ENCODE measurements at regions not wholly inside any gene's neighbourhood (a gene's known extent, or its start where the extent isn't known, plus 50 kb on each side); places are given as distances from the start of the nearest gene placed in this dataset.
"Not testable (repeated sequence)": the region's sequence is repeated elsewhere in the genome, so short reads cannot be mapped to it uniquely, and the experiment has no call there.

DNA sequence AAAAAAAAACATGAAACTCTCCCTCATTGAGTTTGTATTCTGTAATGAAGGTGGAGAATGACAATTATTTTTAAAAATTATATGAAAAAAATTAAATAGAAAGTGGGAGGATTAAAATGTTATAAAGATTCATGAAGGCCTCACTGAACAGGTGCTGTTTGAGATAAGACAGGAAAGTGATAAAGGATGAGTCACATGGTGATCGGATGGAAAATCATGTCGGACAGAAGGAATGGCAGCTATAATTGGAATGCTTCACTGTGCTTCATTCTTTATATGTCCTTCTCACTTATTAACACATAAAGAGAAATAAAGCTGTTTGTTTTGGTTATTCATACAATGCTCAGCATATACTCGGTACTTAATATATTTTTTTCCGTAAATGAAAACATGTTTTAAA is 464.5 kb upstream of the RGMB start:
- Histone ChIP-seq H3K4me3 (ENCODE audit: low read length in 2 of 2) (no peak overlapping the region), H3K27me3 (ENCODE audit: control insufficient read depth in 1 of 2, insufficient read depth in 2 of 2, low read length in 1 of 2) (peaks cover 0 to 2% of the 10 kb centered on the region in 2 donors), H3K9me3 (ENCODE audit: control insufficient read depth, low read length) (peaks cover 1% of the 10 kb centered on the region), H3K27ac (ENCODE audit: low read depth in 1 of 2, low read length in 2 of 2) (no peak overlapping the region), H3K4me1 (ENCODE audit: control insufficient read depth in 1 of 2, insufficient read depth in 2 of 2, low read length in 2 of 2) (no peaks in the 10 kb centered on the region), H3K36me3 (ENCODE audit: control insufficient read depth in 1 of 2, insufficient read depth in 2 of 2, low read length in 1 of 2) (no peaks in the 10 kb centered on the region)
- DNase-seq (no peak), ATAC-seq (ENCODE audit: low FRiP score) (no peak)
- intact Hi-C loops (cut with DNase I) = no loop called here
- WGBS, 2 donors = 75 to 82% methylated on average over 4 of the region's 4 CpGs

DNA sequence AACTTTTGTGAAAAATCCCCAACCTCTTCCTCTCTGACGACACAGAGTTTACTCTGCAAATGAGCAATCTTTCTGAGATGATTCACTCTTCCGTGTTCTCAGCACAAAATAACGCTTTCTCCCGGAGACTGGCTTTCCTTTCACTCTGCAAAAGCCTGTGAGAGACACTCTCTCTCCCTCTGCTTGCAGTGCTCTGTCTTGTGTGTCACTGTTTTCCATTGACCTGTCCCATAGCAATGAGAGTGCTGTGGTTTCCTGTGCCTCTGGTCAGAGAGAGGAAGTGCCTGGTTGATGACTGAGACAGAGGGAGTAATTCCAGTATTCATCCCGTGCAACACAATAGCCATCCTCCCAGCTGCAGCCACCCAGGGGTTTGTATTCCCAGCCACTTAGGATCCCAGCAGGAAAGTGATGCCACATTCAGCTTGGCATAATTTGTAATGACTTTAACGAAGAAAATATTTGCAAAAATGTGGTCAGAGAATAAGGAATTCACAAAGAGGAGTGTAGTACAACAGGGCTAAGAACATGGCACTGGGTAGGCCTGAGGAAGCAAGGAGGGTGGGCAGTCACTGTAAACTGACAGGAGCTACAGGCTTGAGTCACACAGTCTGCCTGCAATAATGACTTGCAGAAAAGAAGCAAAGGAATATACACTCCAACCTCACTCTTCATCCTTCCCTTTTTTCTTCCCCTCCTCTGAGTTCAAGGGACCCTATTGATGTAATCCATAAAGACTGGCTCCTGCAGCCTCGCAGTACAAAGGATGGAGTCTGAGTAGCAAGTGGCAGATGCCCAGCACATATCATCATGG is 463.5 kb upstream of the RGMB start:
- peak; percentile 43 for ATAC-seq (ENCODE audit: low FRiP score)
- H3K27ac ChIP-seq (ENCODE audit: low read depth in 1 of 2, low read length in 2 of 2) = no peak overlapping the region
- no peak overlapping the region for H3K4me3 ChIP-seq (ENCODE audit: low read length in 2 of 2)

DNA sequence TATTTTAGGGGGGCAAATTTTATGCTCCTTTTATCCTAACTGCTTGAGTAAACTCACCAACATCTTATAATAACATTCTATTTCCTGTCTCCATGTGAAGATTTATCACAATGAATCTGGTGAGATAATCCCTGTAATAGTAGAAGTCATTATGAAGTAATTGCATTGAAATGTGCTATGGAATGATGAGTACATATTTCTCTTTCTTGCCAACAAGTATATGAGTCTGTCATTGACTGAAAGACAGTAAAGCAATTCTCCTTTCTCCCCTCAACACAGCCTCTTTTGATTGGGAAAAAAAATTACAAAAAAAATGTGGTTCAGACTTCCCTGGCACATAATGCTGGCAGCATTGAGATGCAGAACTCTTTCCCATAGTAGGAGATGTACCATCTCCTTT is 459.2 kb upstream of the RGMB start:
- Histone ChIP-seq H3K36me3 (ENCODE audit: control insufficient read depth in 1 of 2, insufficient read depth in 2 of 2, low read length in 1 of 2) (no peaks in the 10 kb centered on the region), H3K4me3 (ENCODE audit: low read length in 2 of 2) (no peak overlapping the region), H3K27me3 (ENCODE audit: control insufficient read depth in 1 of 2, insufficient read depth in 2 of 2, low read length in 1 of 2) (peaks cover 0 to 2% of the 10 kb centered on the region in 2 donors), H3K9me3 (ENCODE audit: control insufficient read depth, low read length) (peaks cover 1% of the 10 kb centered on the region), H3K4me1 (ENCODE audit: control insufficient read depth in 1 of 2, insufficient read depth in 2 of 2, low read length in 2 of 2) (no peaks in the 10 kb centered on the region), H3K27ac (ENCODE audit: low read depth in 1 of 2, low read length in 2 of 2) (no peak overlapping the region)
- intact Hi-C loops (cut with DNase I) = no loop called here
- DNase-seq = no peak
- no peak for ATAC-seq (ENCODE audit: low FRiP score)

More for the DNA sequence above, 463.5 kb upstream of the RGMB start:
- Histone ChIP-seq H3K27me3 (ENCODE audit: control insufficient read depth in 1 of 2, insufficient read depth in 2 of 2, low read length in 1 of 2) (peaks cover 0 to 2% of the 10 kb centered on the region in 2 donors), H3K36me3 (ENCODE audit: control insufficient read depth in 1 of 2, insufficient read depth in 2 of 2, low read length in 1 of 2) (no peaks in the 10 kb centered on the region), H3K9me3 (ENCODE audit: control insufficient read depth, low read length) (peaks cover 1% of the 10 kb centered on the region), H3K4me1 (ENCODE audit: control insufficient read depth in 1 of 2, insufficient read depth in 2 of 2, low read length in 2 of 2) (no peaks in the 10 kb centered on the region)
- WGBS, 2 donors = 43 to 51% methylated on average over 7 of the region's 7 CpGs
- peak in 1 of 2 donors; percentile 35 for DNase-seq
- intact Hi-C loops (cut with DNase I) = no loop called here

DNA sequence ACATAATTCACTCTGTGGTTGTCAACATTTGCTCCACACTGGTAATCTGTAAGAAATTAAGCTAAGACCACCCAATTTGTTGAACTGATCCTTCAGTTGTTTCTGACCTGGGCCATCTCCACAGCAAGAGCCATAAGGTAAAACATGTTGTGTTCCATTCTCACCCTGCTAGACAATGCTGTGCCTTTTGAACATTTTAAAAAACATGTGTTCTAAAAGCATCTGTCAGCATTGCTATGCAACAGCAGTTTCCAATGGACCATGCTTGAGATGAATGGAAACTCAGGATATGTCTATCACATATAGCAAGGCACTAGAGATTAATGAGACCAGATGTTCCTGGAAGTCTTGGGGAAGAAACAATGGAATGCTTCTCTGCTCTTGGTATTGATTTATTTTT is 455.1 kb upstream of the RGMB start:
- H3K27me3 ChIP-seq (ENCODE audit: control insufficient read depth in 1 of 2, insufficient read depth in 2 of 2, low read length in 1 of 2) = no peaks in the 10 kb centered on the region
- ATAC-seq (ENCODE audit: low FRiP score) = no peak
- intact Hi-C loops (cut with DNase I) = no loop called here
- DNase-seq = no peak
- H3K36me3 ChIP-seq (ENCODE audit: control insufficient read depth in 1 of 2, insufficient read depth in 2 of 2, low read length in 1 of 2) = no peaks in the 10 kb centered on the region
- H3K4me3 ChIP-seq (ENCODE audit: low read length in 2 of 2) = no peak overlapping the region
- H3K4me1 ChIP-seq (ENCODE audit: control insufficient read depth in 1 of 2, insufficient read depth in 2 of 2, low read length in 2 of 2) = no peaks in the 10 kb centered on the region
- no peaks in the 10 kb centered on the region for H3K9me3 ChIP-seq (ENCODE audit: control insufficient read depth, low read length)
- H3K27ac ChIP-seq (ENCODE audit: low read depth in 1 of 2, low read length in 2 of 2) = no peak overlapping the region

DNA sequence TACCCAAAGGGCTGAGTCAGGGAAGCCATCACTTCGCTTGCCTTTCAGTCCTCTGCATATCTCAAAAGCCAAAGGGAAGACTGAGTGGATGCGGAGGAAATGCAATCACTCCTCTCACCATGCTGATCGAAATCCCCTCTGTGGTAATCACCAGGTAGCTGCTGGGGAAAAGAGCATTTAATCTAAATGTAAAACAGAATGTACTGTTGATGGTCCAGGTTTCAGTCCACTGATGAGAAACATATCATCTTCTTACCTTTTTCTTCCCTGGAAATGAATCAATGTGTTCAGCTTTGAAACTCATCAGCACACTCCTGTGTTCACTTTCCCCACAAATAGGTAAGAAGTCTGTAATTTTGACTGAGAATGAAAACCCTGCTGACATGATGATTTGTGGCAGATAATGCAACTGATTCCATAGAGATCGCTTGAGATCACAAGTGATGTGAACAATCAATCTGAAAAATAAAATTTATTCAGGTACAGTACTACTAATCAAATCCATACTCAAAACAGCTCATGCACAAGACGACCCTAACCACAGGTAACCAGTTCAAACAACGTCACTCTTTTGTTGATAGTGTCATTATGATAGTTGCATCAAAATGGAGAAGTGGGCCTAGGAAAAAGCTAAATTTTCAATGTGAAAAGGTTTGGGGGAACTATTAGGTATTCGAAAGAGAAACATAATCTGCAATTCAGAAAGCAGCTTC is 454.0 kb upstream of the RGMB start:
- H3K4me3 ChIP-seq (ENCODE audit: low read length in 2 of 2) = no peak overlapping the region
- WGBS, 2 donors = 69 to 74% methylated on average over 7 of the region's 7 CpGs
- H3K27ac ChIP-seq (ENCODE audit: low read depth in 1 of 2, low read length in 2 of 2) = no peak overlapping the region
- no peak for ATAC-seq (ENCODE audit: low FRiP score)
- no peaks in the 10 kb centered on the region for H3K4me1 ChIP-seq (ENCODE audit: control insufficient read depth in 1 of 2, insufficient read depth in 2 of 2, low read length in 2 of 2)
- no peak for DNase-seq
- no peaks in the 10 kb centered on the region for H3K36me3 ChIP-seq (ENCODE audit: control insufficient read depth in 1 of 2, insufficient read depth in 2 of 2, low read length in 1 of 2)
- H3K9me3 ChIP-seq (ENCODE audit: control insufficient read depth, low read length) = no peaks in the 10 kb centered on the region
- intact Hi-C loops (cut with DNase I) = no loop called here
- H3K27me3 ChIP-seq (ENCODE audit: control insufficient read depth in 1 of 2, insufficient read depth in 2 of 2, low read length in 1 of 2) = no peaks in the 10 kb centered on the region

DNA sequence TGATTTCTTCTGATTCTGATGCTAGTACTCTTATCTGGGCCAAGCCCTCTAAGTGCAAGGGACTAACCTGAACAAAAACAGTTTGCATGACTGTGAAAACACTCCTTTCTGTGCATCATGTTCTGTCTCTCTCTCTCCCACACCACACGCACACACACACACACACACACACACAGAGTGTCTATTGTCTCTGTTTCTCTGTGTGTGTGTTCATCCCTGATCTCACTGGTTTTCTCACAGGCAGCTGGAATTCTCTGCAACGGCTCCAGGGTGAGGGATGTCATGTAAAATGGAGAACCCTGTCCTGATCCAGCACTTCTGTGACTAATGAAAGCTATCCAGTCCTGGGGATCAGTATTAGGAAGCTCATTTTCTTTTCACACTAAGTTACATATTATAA is 453.1 kb upstream of the RGMB start:
- Histone ChIP-seq H3K27me3 (ENCODE audit: control insufficient read depth in 1 of 2, insufficient read depth in 2 of 2, low read length in 1 of 2) (no peaks in the 10 kb centered on the region), H3K4me3 (ENCODE audit: low read length in 2 of 2) (no peak overlapping the region), H3K4me1 (ENCODE audit: control insufficient read depth in 1 of 2, insufficient read depth in 2 of 2, low read length in 2 of 2) (no peaks in the 10 kb centered on the region), H3K9me3 (ENCODE audit: control insufficient read depth, low read length) (no peaks in the 10 kb centered on the region), H3K36me3 (ENCODE audit: control insufficient read depth in 1 of 2, insufficient read depth in 2 of 2, low read length in 1 of 2) (no peaks in the 10 kb centered on the region), H3K27ac (ENCODE audit: low read depth in 1 of 2, low read length in 2 of 2) (no peak overlapping the region)
- intact Hi-C loops (cut with DNase I) = no loop called here
- no peak for DNase-seq
- 27 to 31% methylated on average over 2 of the region's 2 CpGs for WGBS, 2 donors
- ATAC-seq (ENCODE audit: low FRiP score) = no peak

DNA sequence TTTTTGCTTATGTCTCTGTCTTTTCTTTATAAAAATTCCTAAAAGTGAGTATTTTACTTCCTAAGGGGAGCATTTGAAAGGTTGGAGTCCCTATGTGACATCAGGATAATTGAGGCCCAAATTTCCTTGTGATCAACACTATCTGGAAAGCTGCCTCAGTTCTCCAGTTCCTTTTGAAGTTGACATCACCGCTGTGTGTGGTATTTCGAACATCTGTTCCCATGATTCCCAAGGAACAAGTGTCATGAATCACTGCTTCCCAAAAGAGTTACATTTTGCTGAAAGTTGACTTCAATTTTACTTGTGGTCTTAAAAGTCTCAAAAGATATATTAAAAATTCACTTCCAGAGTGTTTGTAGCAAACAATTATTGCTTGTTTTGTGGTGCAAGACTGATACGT is 452.1 kb upstream of the RGMB start:
- Histone ChIP-seq H3K27me3 (ENCODE audit: control insufficient read depth in 1 of 2, insufficient read depth in 2 of 2, low read length in 1 of 2) (no peaks in the 10 kb centered on the region), H3K27ac (ENCODE audit: low read depth in 1 of 2, low read length in 2 of 2) (no peak overlapping the region), H3K4me1 (ENCODE audit: control insufficient read depth in 1 of 2, insufficient read depth in 2 of 2, low read length in 2 of 2) (no peaks in the 10 kb centered on the region), H3K36me3 (ENCODE audit: control insufficient read depth in 1 of 2, insufficient read depth in 2 of 2, low read length in 1 of 2) (no peaks in the 10 kb centered on the region), H3K9me3 (ENCODE audit: control insufficient read depth, low read length) (no peaks in the 10 kb centered on the region), H3K4me3 (ENCODE audit: low read length in 2 of 2) (no peak overlapping the region)
- ATAC-seq (ENCODE audit: low FRiP score) (no peak), DNase-seq (no peak)
- WGBS, 2 donors = 69 to 77% methylated on average over 3 of the region's 3 CpGs
- intact Hi-C loops (cut with DNase I) = no loop called here

DNA sequence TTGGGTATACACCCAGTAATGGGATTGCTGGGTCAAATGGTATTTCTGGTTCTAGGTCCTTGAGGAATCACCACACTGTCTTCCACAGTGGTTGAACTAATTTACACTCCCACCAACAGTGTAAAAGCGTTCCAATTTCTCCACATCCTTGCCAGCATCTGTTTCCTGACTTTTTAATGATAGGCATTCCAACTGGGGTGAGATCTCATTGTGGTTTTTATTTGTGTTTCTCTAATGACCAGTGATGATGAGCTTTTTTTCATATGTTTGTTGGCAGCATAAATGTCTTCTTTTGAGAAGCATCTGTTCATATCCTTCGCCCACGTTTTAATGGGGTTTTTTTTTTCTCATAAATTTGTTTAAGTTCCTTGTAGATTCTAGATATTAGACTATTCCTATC is 448.3 kb upstream of the RGMB start:
- H3K27me3 ChIP-seq (ENCODE audit: control insufficient read depth in 1 of 2, insufficient read depth in 2 of 2, low read length in 1 of 2); H3K4me3 ChIP-seq (ENCODE audit: low read length in 2 of 2); H3K4me1 ChIP-seq (ENCODE audit: control insufficient read depth in 1 of 2, insufficient read depth in 2 of 2, low read length in 2 of 2); H3K9me3 ChIP-seq (ENCODE audit: control insufficient read depth, low read length); DNase-seq; intact Hi-C loops (cut with DNase I); H3K27ac ChIP-seq (ENCODE audit: low read depth in 1 of 2, low read length in 2 of 2); ATAC-seq (ENCODE audit: low FRiP score); H3K36me3 ChIP-seq (ENCODE audit: control insufficient read depth in 1 of 2, insufficient read depth in 2 of 2, low read length in 1 of 2): not testable (repeated sequence)
- 75 to 80% methylated on average over 3 of the region's 3 CpGs for WGBS, 2 donors

DNA sequence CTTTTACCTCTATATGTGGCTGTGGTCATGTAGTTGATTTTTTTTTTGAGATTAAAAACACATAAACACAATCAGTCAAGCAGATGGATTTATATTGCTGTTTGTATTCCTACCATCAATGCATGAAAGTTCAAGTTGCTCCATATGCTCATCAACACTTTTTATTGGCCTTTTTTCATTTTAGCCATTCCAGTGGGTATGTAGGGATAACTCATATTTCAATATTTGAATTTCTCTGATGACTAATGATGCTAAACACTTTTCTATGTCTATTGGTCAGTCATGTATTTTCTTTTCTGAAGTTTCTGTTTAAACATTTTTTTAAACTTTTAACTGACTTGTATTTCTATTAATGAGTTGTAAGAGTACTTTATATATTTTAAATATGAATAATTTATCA is 445.4 kb upstream of the RGMB start:
- Histone ChIP-seq H3K9me3 (ENCODE audit: control insufficient read depth, low read length) (no peaks in the 10 kb centered on the region), H3K27me3 (ENCODE audit: control insufficient read depth in 1 of 2, insufficient read depth in 2 of 2, low read length in 1 of 2) (no peaks in the 10 kb centered on the region), H3K4me1 (ENCODE audit: control insufficient read depth in 1 of 2, insufficient read depth in 2 of 2, low read length in 2 of 2) (no peaks in the 10 kb centered on the region), H3K27ac (ENCODE audit: low read depth in 1 of 2, low read length in 2 of 2) (no peak overlapping the region), H3K4me3 (ENCODE audit: low read length in 2 of 2) (no peak overlapping the region), H3K36me3 (ENCODE audit: control insufficient read depth in 1 of 2, insufficient read depth in 2 of 2, low read length in 1 of 2) (no peaks in the 10 kb centered on the region)
- DNase-seq (no peak), ATAC-seq (ENCODE audit: low FRiP score) (no peak)
- intact Hi-C loops (cut with DNase I) = no loop called here

All from aorta (tissue), 5 donors.